Osteocyte (in vitro differentiated cells): ENCODE measurements at regions not wholly inside any gene's neighbourhood (a gene's known extent, or its start where the extent isn't known, plus 50 kb on each side); places are given as distances from the start of the nearest gene placed in this dataset.

Experiments
- DNase-seq: peaks from one replicate; pipeline ENCODE4 v3.0.0; 2021; ENCODE audit warnings: mixed read lengths; ENCODE audit not compliant: unreplicated experiment; ENCODE audit errors: extremely low spot score
- H3K27ac Mint-ChIP-seq: one replicate; pipeline ENCODE4 v1.8.0; 2021; ENCODE audit warnings: mild to moderate bottlenecking, mixed read lengths; ENCODE audit not compliant: unreplicated experiment
- H3K27me3 Mint-ChIP-seq: one replicate; pipeline ENCODE4 v1.8.0; 2021; ENCODE audit warnings: mixed read lengths; ENCODE audit not compliant: unreplicated experiment
- H3K36me3 Mint-ChIP-seq: one replicate; pipeline ENCODE4 v1.8.0; 2021; ENCODE audit warnings: mixed read lengths; ENCODE audit not compliant: unreplicated experiment
- H3K4me1 Mint-ChIP-seq: one replicate; pipeline ENCODE4 v1.8.0; 2021; ENCODE audit warnings: mixed read lengths; ENCODE audit not compliant: unreplicated experiment
- H3K4me3 Mint-ChIP-seq: one replicate; pipeline ENCODE4 v1.8.0; 2021; ENCODE audit warnings: mild to moderate bottlenecking, moderate library complexity, mixed read lengths; ENCODE audit not compliant: unreplicated experiment
- H3K9me3 Mint-ChIP-seq: one replicate; pipeline ENCODE4 v1.8.0; 2021; ENCODE audit warnings: mixed read lengths; ENCODE audit not compliant: unreplicated experiment
- CTCF ChIP-seq: fragments of 200-600 bp; sonication (generic); IDR thresholded peaks from 2 replicates; pipeline ENCODE4 v1.5.0; 2021; ENCODE audit warnings: antibody characterized with exemption, mild to moderate bottlenecking, moderate library complexity

- Mint-ChIP-seq H3K27me3 (no peaks in the 10 kb centered on the region), H3K27ac (no peak overlapping the region), H3K36me3 (no peaks in the 10 kb centered on the region), H3K4me3 (no peak overlapping the region), H3K9me3 (peaks cover 5% of the 10 kb centered on the region), H3K4me1 (peaks cover 4% of the 10 kb centered on the region)
- TF ChIP-seq CTCF: no peak
- no peak for DNase-seq
These were observed 341.8 kb downstream of the FGF9 start for GRCh38 chr13:22012686-22013085.

- no peaks in the 10 kb centered on the region for H3K36me3 Mint-ChIP-seq
- no peaks in the 10 kb centered on the region for H3K27me3 Mint-ChIP-seq
- DNase-seq: no peak
- no peak for TF ChIP-seq CTCF
- peaks cover 4% of the 10 kb centered on the region for H3K4me1 Mint-ChIP-seq
- no peak overlapping the region for H3K27ac Mint-ChIP-seq
- H3K4me3 Mint-ChIP-seq: no peak overlapping the region
- no peaks in the 10 kb centered on the region for H3K9me3 Mint-ChIP-seq
These were observed 343.6 kb downstream of the FGF9 start for GRCh38 chr13:22014469-22014868.

- Mint-ChIP-seq H3K4me1 (peaks cover 4% of the 10 kb centered on the region), H3K4me3 (no peak overlapping the region), H3K27ac (no peak overlapping the region), H3K27me3 (no peaks in the 10 kb centered on the region), H3K9me3 (no peaks in the 10 kb centered on the region), H3K36me3 (no peaks in the 10 kb centered on the region)
- TF ChIP-seq CTCF: no peak
- no peak for DNase-seq
These were observed 346.4 kb downstream of the FGF9 start for GRCh38 chr13:22017226-22017625.

GRCh38 chr13:22018076-22018835 lies 347.4 kb downstream of the FGF9 start:
- H3K36me3 Mint-ChIP-seq: no peaks in the 10 kb centered on the region
- no peaks in the 10 kb centered on the region for H3K9me3 Mint-ChIP-seq
- no peak for DNase-seq
- no peaks in the 10 kb centered on the region for H3K27me3 Mint-ChIP-seq
- H3K27ac Mint-ChIP-seq: no peak overlapping the region
- H3K4me3 Mint-ChIP-seq: no peak overlapping the region
- no peak for TF ChIP-seq CTCF
- peaks cover 4% of the 10 kb centered on the region for H3K4me1 Mint-ChIP-seq

DNA sequence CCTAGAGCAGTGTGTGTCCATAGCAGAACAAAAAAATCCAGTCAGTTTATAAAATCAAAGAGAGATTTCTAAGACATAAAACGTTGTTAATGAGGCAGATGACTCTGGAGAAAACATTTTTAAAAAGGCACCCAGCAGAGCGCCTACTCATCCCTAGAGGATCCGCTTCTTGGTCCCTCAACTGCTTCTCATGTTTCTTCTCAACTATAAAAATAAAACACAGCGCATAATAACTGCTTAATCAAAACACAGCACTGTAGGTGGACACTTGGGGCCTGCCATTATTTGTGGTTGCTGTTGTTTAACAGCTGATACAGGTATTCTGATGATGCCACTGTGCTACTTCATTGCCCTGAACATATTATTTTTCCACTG lies 347.9 kb downstream of the FGF9 start:
- H3K27ac Mint-ChIP-seq: no peak overlapping the region
- peaks cover 4% of the 10 kb centered on the region for H3K4me1 Mint-ChIP-seq
- no peak for TF ChIP-seq CTCF
- H3K9me3 Mint-ChIP-seq: no peaks in the 10 kb centered on the region
- H3K4me3 Mint-ChIP-seq: no peak overlapping the region
- no peaks in the 10 kb centered on the region for H3K27me3 Mint-ChIP-seq
- no peaks in the 10 kb centered on the region for H3K36me3 Mint-ChIP-seq
- DNase-seq: no peak
